MCF 10A (cell line): ENCODE measurements at regions not wholly inside any gene's neighbourhood (a gene's known extent, or its start where the extent isn't known, plus 50 kb on each side); places are given as distances from the start of the nearest gene placed in this dataset.

Source experiments
- BruUV-seq: library from RNA; stranded (reverse); fragments of 400-500 nt; replicated peaks from 2 replicates; lab custom pipeline; 2021; lab: Mats Ljungman, UMichigan
- CTCF ChIA-PET: fragments of 300-600 bp; sonication (Branson Sonifier 250); formaldehyde crosslinking; extraction: SDS; loops from one replicate; lab custom pipeline; 2021; ENCODE audit warnings: antibody characterized with exemption, inconsistent platforms; lab: Yijun Ruan, JAX
- POLR2A ChIA-PET: fragments of 300-600, 350-650 bp; sonication (Branson Sonifier 250); formaldehyde crosslinking; extraction: SDS; loops from one replicate; lab custom pipeline; 2020; ENCODE audit warnings: antibody characterized with exemption, inconsistent platforms; lab: Yijun Ruan, JAX
- DNase-seq: peaks from one replicate; pipeline ENCODE4 v3.0.0-alpha.2; 2018; ENCODE audit not compliant: unreplicated experiment
- H3K27ac Mint-ChIP-seq: one replicate; pipeline ENCODE4 v1.8.0; 2022; ENCODE audit warnings: mild to moderate bottlenecking, low read depth, mixed read lengths; ENCODE audit not compliant: unreplicated experiment
- H3K27me3 Mint-ChIP-seq: one replicate; pipeline ENCODE4 v1.8.0; 2022; ENCODE audit warnings: mixed read lengths; ENCODE audit not compliant: insufficient read depth, unreplicated experiment
- H3K36me3 Mint-ChIP-seq: one replicate; pipeline ENCODE4 v1.8.0; 2022; ENCODE audit warnings: mild to moderate bottlenecking, moderate library complexity, mixed read lengths; ENCODE audit not compliant: insufficient read depth, unreplicated experiment
- H3K4me1 Mint-ChIP-seq: one replicate; pipeline ENCODE4 v1.8.0; 2022; ENCODE audit warnings: mixed read lengths; ENCODE audit not compliant: insufficient read depth, unreplicated experiment
- H3K4me3 Mint-ChIP-seq: one replicate; pipeline ENCODE4 v1.8.0; 2022; ENCODE audit warnings: mild to moderate bottlenecking, moderate library complexity, mixed read lengths; ENCODE audit not compliant: unreplicated experiment
- H3K9me3 Mint-ChIP-seq: one replicate; pipeline ENCODE4 v1.8.0; 2022; ENCODE audit warnings: mixed read lengths; ENCODE audit not compliant: unreplicated experiment
- intact Hi-C: fragments of 100-400 bp; cut with micrococcal nuclease; formaldehyde crosslinking; loops from 2 replicates; pipeline ENCODE4 v1.14.1; 2022
- TF ChIP-seq, protein P1 (sequence below): fragments of 200-600 bp; IDR thresholded peaks from one replicate; pipeline ENCODE4 v1.8.0; 2022; ENCODE audit warnings: antibody characterized with exemption, mild to moderate bottlenecking; ENCODE audit not compliant: unreplicated experiment

GRCh38 chr6:167590193-167590592 is 236.5 kb upstream of the AFDN start:
- intact Hi-C loops: no loop called here
- no TSS peak for BruUV-seq
- ChIA-PET POLR2A (no interaction called here), CTCF (no interaction called here)
- Mint-ChIP-seq H3K4me3 (no peak overlapping the region), H3K9me3 (peaks cover 14% of the 10 kb centered on the region), H3K27me3 (peaks cover 11% of the 10 kb centered on the region), H3K36me3 (no peaks in the 10 kb centered on the region), H3K27ac (no peak overlapping the region), H3K4me1 (no peaks in the 10 kb centered on the region)
- no peak for DNase-seq
- TF ChIP-seq, protein P1, sequence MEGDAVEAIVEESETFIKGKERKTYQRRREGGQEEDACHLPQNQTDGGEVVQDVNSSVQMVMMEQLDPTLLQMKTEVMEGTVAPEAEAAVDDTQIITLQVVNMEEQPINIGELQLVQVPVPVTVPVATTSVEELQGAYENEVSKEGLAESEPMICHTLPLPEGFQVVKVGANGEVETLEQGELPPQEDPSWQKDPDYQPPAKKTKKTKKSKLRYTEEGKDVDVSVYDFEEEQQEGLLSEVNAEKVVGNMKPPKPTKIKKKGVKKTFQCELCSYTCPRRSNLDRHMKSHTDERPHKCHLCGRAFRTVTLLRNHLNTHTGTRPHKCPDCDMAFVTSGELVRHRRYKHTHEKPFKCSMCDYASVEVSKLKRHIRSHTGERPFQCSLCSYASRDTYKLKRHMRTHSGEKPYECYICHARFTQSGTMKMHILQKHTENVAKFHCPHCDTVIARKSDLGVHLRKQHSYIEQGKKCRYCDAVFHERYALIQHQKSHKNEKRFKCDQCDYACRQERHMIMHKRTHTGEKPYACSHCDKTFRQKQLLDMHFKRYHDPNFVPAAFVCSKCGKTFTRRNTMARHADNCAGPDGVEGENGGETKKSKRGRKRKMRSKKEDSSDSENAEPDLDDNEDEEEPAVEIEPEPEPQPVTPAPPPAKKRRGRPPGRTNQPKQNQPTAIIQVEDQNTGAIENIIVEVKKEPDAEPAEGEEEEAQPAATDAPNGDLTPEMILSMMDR: no peak
